Ishikawa (cell line): ENCODE measurements at regions not wholly inside any gene's neighbourhood (a gene's known extent, or its start where the extent isn't known, plus 50 kb on each side); places are given as distances from the start of the nearest gene placed in this dataset.

Source experiments
- CEBPB ChIP-seq: IDR thresholded peaks from 2 replicates; pipeline ENCODE4 v1.6.1; 2012
- CREB1 ChIP-seq: IDR thresholded peaks from 2 replicates; pipeline ENCODE4 v1.6.1; 2012; ENCODE audit warnings: low read depth
- EGR1 ChIP-seq: IDR thresholded peaks from 2 replicates; pipeline ENCODE4 v1.6.1; 2012
- EP300 ChIP-seq: IDR thresholded peaks from 2 replicates; pipeline ENCODE4 v1.6.1; 2012; ENCODE audit warnings: borderline replicate concordance
- FOXM1 ChIP-seq: IDR thresholded peaks from 2 replicates; pipeline ENCODE4 v1.6.1; 2012; ENCODE audit warnings: low read depth, borderline replicate concordance
- NFIC ChIP-seq: IDR thresholded peaks from 2 replicates; pipeline ENCODE4 v1.6.1; 2012
- RAD21 ChIP-seq: IDR thresholded peaks from 2 replicates; pipeline ENCODE4 v1.6.1; 2012; ENCODE audit warnings: low read depth
- TAF1 ChIP-seq: IDR thresholded peaks from 2 replicates; pipeline ENCODE4 v1.6.1; 2012; ENCODE audit warnings: low read depth, mild to moderate bottlenecking
- TCF12 ChIP-seq: IDR thresholded peaks from 2 replicates; pipeline ENCODE4 v1.6.1; 2012; ENCODE audit warnings: low read depth
- TEAD4 ChIP-seq: IDR thresholded peaks from 2 replicates; pipeline ENCODE4 v1.6.1; 2012
- YY1 ChIP-seq: IDR thresholded peaks from 2 replicates; pipeline ENCODE4 v1.6.1; 2012; ENCODE audit warnings: low read depth
- ZBTB7A ChIP-seq: IDR thresholded peaks from 2 replicates; pipeline ENCODE4 v1.6.1; 2012; ENCODE audit warnings: low read depth
- TF ChIP-seq, protein P1 (sequence below): IDR thresholded peaks from 2 replicates; pipeline ENCODE4 v1.6.1; 2012
- TF ChIP-seq, protein P2 (sequence below): IDR thresholded peaks from 2 replicates; pipeline ENCODE4 v1.6.1; 2012
- TF ChIP-seq, protein P3 (sequence below): IDR thresholded peaks from 2 replicates; pipeline ENCODE4 v1.6.1; 2012; ENCODE audit warnings: low read depth, mild to moderate bottlenecking

DNA sequence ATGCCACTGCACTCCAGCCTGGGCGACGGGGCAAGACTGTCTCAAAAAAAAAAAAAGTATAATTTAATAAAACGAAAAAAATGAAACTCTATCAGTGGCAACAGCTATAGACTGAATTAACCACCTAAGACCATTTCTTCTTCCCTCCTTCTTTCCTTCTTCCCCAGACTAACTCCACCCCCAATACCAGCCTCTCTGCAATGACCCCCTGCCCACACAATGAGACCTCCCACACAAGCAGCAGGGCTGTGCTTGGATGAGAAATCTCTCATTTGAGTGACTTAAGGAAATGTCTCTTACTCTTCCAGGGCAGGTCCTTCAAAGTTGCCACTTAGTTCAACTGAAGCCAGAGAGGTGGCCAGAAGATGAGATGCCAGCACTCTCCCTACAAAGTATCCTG, 94.5 kb upstream of the SYT6 start:
- TF ChIP-seq TEAD4: no peak
- TF ChIP-seq ZBTB7A: no peak
- TF ChIP-seq RAD21: no peak
- TF ChIP-seq, protein P1, sequence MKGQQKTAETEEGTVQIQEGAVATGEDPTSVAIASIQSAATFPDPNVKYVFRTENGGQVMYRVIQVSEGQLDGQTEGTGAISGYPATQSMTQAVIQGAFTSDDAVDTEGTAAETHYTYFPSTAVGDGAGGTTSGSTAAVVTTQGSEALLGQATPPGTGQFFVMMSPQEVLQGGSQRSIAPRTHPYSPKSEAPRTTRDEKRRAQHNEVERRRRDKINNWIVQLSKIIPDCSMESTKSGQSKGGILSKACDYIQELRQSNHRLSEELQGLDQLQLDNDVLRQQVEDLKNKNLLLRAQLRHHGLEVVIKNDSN: no peak
- TF ChIP-seq, protein P2, sequence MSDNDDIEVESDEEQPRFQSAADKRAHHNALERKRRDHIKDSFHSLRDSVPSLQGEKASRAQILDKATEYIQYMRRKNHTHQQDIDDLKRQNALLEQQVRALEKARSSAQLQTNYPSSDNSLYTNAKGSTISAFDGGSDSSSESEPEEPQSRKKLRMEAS: no peak
- TF ChIP-seq CREB1: no peak
- TF ChIP-seq CEBPB: no peak
- TF ChIP-seq, protein P3, sequence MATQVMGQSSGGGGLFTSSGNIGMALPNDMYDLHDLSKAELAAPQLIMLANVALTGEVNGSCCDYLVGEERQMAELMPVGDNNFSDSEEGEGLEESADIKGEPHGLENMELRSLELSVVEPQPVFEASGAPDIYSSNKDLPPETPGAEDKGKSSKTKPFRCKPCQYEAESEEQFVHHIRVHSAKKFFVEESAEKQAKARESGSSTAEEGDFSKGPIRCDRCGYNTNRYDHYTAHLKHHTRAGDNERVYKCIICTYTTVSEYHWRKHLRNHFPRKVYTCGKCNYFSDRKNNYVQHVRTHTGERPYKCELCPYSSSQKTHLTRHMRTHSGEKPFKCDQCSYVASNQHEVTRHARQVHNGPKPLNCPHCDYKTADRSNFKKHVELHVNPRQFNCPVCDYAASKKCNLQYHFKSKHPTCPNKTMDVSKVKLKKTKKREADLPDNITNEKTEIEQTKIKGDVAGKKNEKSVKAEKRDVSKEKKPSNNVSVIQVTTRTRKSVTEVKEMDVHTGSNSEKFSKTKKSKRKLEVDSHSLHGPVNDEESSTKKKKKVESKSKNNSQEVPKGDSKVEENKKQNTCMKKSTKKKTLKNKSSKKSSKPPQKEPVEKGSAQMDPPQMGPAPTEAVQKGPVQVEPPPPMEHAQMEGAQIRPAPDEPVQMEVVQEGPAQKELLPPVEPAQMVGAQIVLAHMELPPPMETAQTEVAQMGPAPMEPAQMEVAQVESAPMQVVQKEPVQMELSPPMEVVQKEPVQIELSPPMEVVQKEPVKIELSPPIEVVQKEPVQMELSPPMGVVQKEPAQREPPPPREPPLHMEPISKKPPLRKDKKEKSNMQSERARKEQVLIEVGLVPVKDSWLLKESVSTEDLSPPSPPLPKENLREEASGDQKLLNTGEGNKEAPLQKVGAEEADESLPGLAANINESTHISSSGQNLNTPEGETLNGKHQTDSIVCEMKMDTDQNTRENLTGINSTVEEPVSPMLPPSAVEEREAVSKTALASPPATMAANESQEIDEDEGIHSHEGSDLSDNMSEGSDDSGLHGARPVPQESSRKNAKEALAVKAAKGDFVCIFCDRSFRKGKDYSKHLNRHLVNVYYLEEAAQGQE: no peak
- no peak for TF ChIP-seq NFIC
- no peak for TF ChIP-seq TCF12
- TF ChIP-seq FOXM1: no peak
- no peak for TF ChIP-seq YY1
- TF ChIP-seq TAF1: no peak
- no peak for TF ChIP-seq EGR1
- no peak for TF ChIP-seq EP300

DNA sequence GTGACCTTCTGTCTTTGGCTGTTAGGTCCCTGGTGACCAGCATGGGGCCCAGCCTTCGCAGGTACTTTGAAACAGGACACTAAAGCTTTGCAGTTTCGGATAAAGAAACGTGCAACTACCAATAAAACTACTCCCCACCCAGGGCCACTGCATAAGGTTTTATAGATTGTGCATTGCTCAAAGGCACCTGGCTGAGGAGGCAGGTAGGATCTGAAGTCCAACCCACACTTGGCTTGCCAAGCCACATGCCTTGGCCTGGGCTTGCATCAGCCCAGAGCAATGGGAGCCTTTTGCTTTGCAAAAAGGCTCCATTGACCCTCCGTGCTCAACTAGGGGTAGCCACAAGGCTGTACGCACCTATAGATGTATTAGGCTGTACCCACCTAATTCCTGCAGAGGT, 84.4 kb upstream of the SYT6 start:
- no peak for TF ChIP-seq ZBTB7A
- no peak for TF ChIP-seq CREB1
- TF ChIP-seq, protein P2: no peak
- TF ChIP-seq CEBPB: no peak
- TF ChIP-seq NFIC: no peak
- TF ChIP-seq EGR1: no peak

DNA sequence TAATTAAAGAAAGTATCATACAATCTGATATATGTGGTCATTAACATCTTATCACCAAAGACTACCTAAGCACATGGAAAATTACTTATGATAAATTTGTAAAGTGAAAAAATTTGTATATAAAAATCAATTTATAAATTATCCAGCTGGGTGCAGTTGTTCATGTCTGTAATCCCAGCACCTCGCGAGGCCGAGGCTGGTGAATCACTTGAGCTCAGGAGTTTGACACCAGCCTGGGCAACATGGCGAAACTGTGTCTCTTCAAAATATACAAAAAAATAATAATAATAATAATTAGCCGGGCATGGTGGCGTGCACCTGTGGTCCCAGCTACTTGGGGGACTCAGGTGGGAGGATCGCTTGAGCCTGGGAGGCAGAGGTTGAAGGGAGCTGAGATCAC, 82.8 kb upstream of the SYT6 start:
- TF ChIP-seq, protein P1: no peak
- TF ChIP-seq RAD21 (no peak), ZBTB7A (no peak), FOXM1 (no peak), CREB1 (no peak), TEAD4 (no peak), EP300 (no peak), CEBPB (no peak), TCF12 (no peak), EGR1 (no peak), TAF1 (no peak), YY1 (no peak), NFIC (no peak)
- TF ChIP-seq, protein P3: no peak
- TF ChIP-seq, protein P2: no peak

DNA sequence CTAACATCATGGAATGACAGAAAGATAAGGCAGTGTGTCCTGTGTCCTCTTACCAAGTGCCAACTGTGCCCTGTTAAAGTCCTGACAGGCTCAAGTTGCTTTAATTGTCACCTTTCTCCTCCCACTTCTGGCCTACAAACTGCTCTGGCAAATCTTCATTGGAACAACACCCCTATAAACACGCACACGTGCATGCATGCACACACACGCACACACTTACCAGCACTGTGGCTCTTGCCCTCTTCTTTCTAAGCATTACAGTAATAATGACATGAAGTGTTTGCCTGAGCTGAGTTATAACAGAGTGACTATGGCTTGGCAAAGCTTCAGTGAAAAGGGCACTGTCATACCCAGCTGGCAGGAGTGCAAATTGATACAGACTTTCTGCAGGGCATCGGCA, 82.3 kb upstream of the SYT6 start:
- TF ChIP-seq TCF12 (no peak), CREB1 (no peak), TEAD4 (no peak), FOXM1 (no peak), CEBPB (no peak), NFIC (no peak), ZBTB7A (no peak), EGR1 (no peak), RAD21 (no peak), YY1 (no peak), EP300 (no peak), TAF1 (no peak)
- TF ChIP-seq, protein P2: no peak
- TF ChIP-seq, protein P1: no peak
- TF ChIP-seq, protein P3: no peak
